DND-41 (cell line): ENCODE measurements at regions not wholly inside any gene's neighbourhood (a gene's known extent, or its start where the extent isn't known, plus 50 kb on each side); places are given as distances from the start of the nearest gene placed in this dataset.

ENCODE experiments used
- ATAC-seq: fragments of 200-7000 bp; cut with Tn5 transposase; 3 replicates; pipeline ENCODE4 v1.9.1; 2021; ENCODE audit warnings: low read depth; ENCODE audit not compliant: insufficient read depth
- DNase-seq: peaks from one replicate; pipeline ENCODE4 v3.0.0-alpha.2; 2020
- H2AFZ ChIP-seq: 2 replicates; pipeline ENCODE4 v1.6.0; 2012; ENCODE audit warnings: low read depth, low read length
- H3K27ac ChIP-seq: 2 replicates; pipeline ENCODE4 v1.5.1; 2012; ENCODE audit warnings: low read length, inconsistent platforms
- H3K27me3 ChIP-seq: fragments of 200-600 bp; sonication (generic); 2 replicates; pipeline ENCODE4 v1.6.0; 2012; ENCODE audit warnings: low read length, mild to moderate bottlenecking, inconsistent platforms; ENCODE audit not compliant: insufficient read depth, poor library complexity
- H3K36me3 ChIP-seq: 2 replicates; pipeline ENCODE4 v1.5.1; 2012; ENCODE audit warnings: low read length, inconsistent platforms; ENCODE audit not compliant: insufficient read depth
- H3K4me1 ChIP-seq: 2 replicates; pipeline ENCODE4 v1.5.1; 2012; ENCODE audit warnings: mild to moderate bottlenecking, low read length; ENCODE audit not compliant: insufficient read depth
- H3K4me2 ChIP-seq: 2 replicates; pipeline ENCODE4 v1.6.0; 2012; ENCODE audit warnings: mild to moderate bottlenecking, moderate library complexity, low read length, inconsistent platforms; ENCODE audit not compliant: insufficient read depth
- H3K4me3 ChIP-seq, 2 experiments: fragments of 200-600 bp in 1 of 2; shearing (Covaris generic) in 1 of 2; 2 replicates each; pipeline ENCODE4 v1.5.1; 2012 to 2016; ENCODE audit warnings: inconsistent platforms in 2 of 2, low read length in 2 of 2, mild to moderate bottlenecking in 2 of 2, low read depth in 1 of 2, moderate library complexity in 1 of 2
- H3K79me2 ChIP-seq: 2 replicates; pipeline ENCODE4 v1.6.0; 2012; ENCODE audit warnings: low read length, inconsistent platforms; ENCODE audit not compliant: insufficient read depth
- H3K9ac ChIP-seq: 2 replicates; pipeline ENCODE4 v1.6.0; 2012; ENCODE audit warnings: low read depth, mild to moderate bottlenecking, inconsistent platforms, low read length, moderate library complexity
- H3K9me3 ChIP-seq: 2 replicates; pipeline ENCODE4 v1.5.1; 2012; ENCODE audit warnings: low read length, moderate library complexity, mild to moderate bottlenecking, inconsistent platforms; ENCODE audit not compliant: insufficient read depth, severe bottlenecking
- H4K20me1 ChIP-seq: 2 replicates; pipeline ENCODE4 v1.6.0; 2012; ENCODE audit warnings: low read length; ENCODE audit not compliant: insufficient read depth
- CTCF ChIP-seq: IDR thresholded peaks from 2 replicates; pipeline ENCODE4 v1.5.1; 2012; ENCODE audit warnings: borderline replicate concordance, low read length, moderate library complexity, mild to moderate bottlenecking; ENCODE audit not compliant: poor library complexity, severe bottlenecking; ENCODE audit errors: extremely low read depth
- EZH2 ChIP-seq: IDR thresholded peaks from 3 replicates; pipeline ENCODE4 v1.6.1; 2012; ENCODE audit warnings: borderline replicate concordance, low read depth, mild to moderate bottlenecking, moderate library complexity, low read length, inconsistent platforms; ENCODE audit not compliant: severe bottlenecking

- no peaks in the 10 kb centered on the region for H3K79me2 ChIP-seq
- H3K4me3 ChIP-seq = no peak overlapping the region
- DNase-seq (no peak), ATAC-seq (no peak)
- H3K27me3 ChIP-seq = no peaks in the 10 kb centered on the region
- no peaks in the 10 kb centered on the region for H4K20me1 ChIP-seq
- H3K36me3 ChIP-seq = no peaks in the 10 kb centered on the region
- H3K9me3 ChIP-seq = peaks cover 28% of the 10 kb centered on the region
- H3K27ac ChIP-seq = no peak overlapping the region
- no peak overlapping the region for H3K4me2 ChIP-seq
- H3K9ac ChIP-seq = no peak overlapping the region
- H3K4me1 ChIP-seq = no peaks in the 10 kb centered on the region
- no peak overlapping the region for H2AFZ ChIP-seq
- TF ChIP-seq CTCF (no peak), EZH2 (no peak)
These were observed 183.4 kb upstream of the VIPR2 start for GRCh38 chr7:159328096-159328495.

- Histone ChIP-seq H3K27ac (no peak overlapping the region), H3K4me2 (no peak overlapping the region), H3K9ac (no peak overlapping the region), H3K27me3 (no peaks in the 10 kb centered on the region), H3K9me3 (peaks cover 20% of the 10 kb centered on the region), H3K4me1 (no peaks in the 10 kb centered on the region), H3K79me2 (no peaks in the 10 kb centered on the region), H4K20me1 (no peaks in the 10 kb centered on the region), H3K36me3 (no peaks in the 10 kb centered on the region), H2AFZ (no peak overlapping the region), H3K4me3 (no peak overlapping the region)
- DNase-seq = no peak
- ATAC-seq = no peak
- TF ChIP-seq CTCF = no peak
- no peak for TF ChIP-seq EZH2
These were observed 178.7 kb upstream of the VIPR2 start for GRCh38 chr7:159323359-159323758.

GRCh38 chr7:159321278-159321677 is 176.6 kb upstream of the VIPR2 start:
- DNase-seq (no peak), ATAC-seq (no peak)
- Histone ChIP-seq H3K9me3 (peaks cover 4% of the 10 kb centered on the region), H3K27ac (no peak overlapping the region), H3K36me3 (no peaks in the 10 kb centered on the region), H3K4me3 (no peak overlapping the region), H3K9ac (no peak overlapping the region), H3K4me1 (no peaks in the 10 kb centered on the region), H3K4me2 (no peak overlapping the region), H4K20me1 (no peaks in the 10 kb centered on the region), H3K27me3 (no peaks in the 10 kb centered on the region), H2AFZ (no peak overlapping the region), H3K79me2 (no peaks in the 10 kb centered on the region)
- no peak for TF ChIP-seq EZH2
- no peak for TF ChIP-seq CTCF
